ENCODE measurements at regions not wholly inside any gene's neighbourhood (a gene's known extent, or its start where the extent isn't known, plus 50 kb on each side); places are given as distances from the start of the nearest gene placed in this dataset.

- TF ChIP-seq CTCF (IDR thresholded peaks at IDR 0.05) (no peak), POLR2A (IDR thresholded peaks at IDR 0.05) (no peak)
These were observed 67.8 kb upstream of the PCDH10 start for GRCh38 chr4:133081246-133081645.

All from sigmoid colon (tissue), 3 donors.